Bronchial epithelial cell (primary cell): ENCODE measurements at regions not wholly inside any gene's neighbourhood (a gene's known extent, or its start where the extent isn't known, plus 50 kb on each side); places are given as distances from the start of the nearest gene placed in this dataset.

Experiments used
- DNase-seq: peaks from one replicate; pipeline ENCODE4 v3.0.0-alpha.2; 2010; ENCODE audit warnings: low read depth
- FAIRE-seq: peaks from 2 replicates; lab custom pipeline; 2011; peaks lifted over from hg19 to GRCh38; lab: Jason Lieb, UNC
- H3K27me3 ChIP-seq: 2 replicates; pipeline ENCODE4 v1.5.1; 2011; ENCODE audit warnings: low read length; ENCODE audit not compliant: control insufficient read depth, insufficient read depth
- H3K36me3 ChIP-seq: 2 replicates; pipeline ENCODE4 v1.5.1; 2011; ENCODE audit warnings: low read length; ENCODE audit not compliant: control insufficient read depth, insufficient read depth
- H3K4me3 ChIP-seq: 2 replicates; pipeline ENCODE4 v1.5.1; 2011; ENCODE audit warnings: mild to moderate bottlenecking, low read depth, low read length, control low read depth
- CTCF ChIP-seq: IDR thresholded peaks from 2 replicates; pipeline ENCODE4 v1.5.1; 2011; ENCODE audit warnings: mild to moderate bottlenecking, moderate library complexity, low read length, control low read depth, inconsistent platforms; ENCODE audit not compliant: insufficient read depth, severe bottlenecking

DNA sequence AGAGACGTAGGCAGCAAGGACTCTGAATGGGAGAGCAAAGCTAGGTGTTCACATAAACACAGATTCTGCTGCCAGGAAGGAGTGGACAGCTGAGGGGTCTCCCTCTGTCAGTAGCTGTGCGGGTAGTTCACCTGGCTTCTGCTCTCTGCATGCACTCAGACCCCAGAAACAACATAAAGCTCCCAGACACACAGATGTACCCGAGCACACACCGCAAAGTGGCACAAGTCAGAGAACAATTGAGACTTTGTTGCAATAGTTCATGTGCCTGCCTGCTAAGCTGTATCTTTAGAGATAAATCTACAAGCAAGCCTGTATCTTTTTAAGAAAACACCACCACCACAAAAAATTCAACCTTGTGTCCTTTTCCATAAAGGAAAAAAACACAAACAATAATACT is 420.0 kb upstream of the ST6GAL2 start:
- no peak for FAIRE-seq

GRCh38 chr2:107306881-107307280 is 420.9 kb upstream of the ST6GAL2 start:
- FAIRE-seq (no peak), DNase-seq (no peak)
- TF ChIP-seq CTCF = no peak
- no peak overlapping the region for H3K4me3 ChIP-seq
- no peaks in the 10 kb centered on the region for H3K36me3 ChIP-seq
- no peaks in the 10 kb centered on the region for H3K27me3 ChIP-seq

More for the DNA sequence above, 420.0 kb upstream of the ST6GAL2 start:
- Histone ChIP-seq H3K4me3 (no peak overlapping the region), H3K36me3 (no peaks in the 10 kb centered on the region), H3K27me3 (no peaks in the 10 kb centered on the region)
- TF ChIP-seq CTCF = no peak
- DNase-seq = no peak

DNA sequence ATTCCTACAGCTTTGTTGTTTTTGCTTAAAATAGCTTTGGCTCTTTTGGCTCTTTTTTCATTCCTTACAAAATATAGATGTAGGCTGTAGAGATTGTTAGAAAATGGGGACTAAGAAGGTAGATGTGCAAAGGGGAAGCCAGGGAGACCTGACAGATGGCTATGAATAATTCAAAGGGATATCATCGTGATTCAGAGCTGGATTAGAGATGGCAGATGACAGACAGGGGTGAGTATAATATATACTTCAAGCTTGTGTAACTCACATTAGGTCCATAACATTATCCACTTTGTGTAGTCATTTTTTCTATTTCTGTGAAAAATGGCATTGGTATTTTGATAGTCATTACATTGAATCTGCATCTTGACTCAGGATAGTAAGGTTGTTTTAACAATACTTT is 422.9 kb upstream of the ST6GAL2 start:
- Histone ChIP-seq H3K4me3 (no peak overlapping the region), H3K36me3 (no peaks in the 10 kb centered on the region), H3K27me3 (no peaks in the 10 kb centered on the region)
- FAIRE-seq (no peak), DNase-seq (no peak)
- TF ChIP-seq CTCF = no peak

- no peaks in the 10 kb centered on the region for H3K27me3 ChIP-seq
- DNase-seq = no peak
- H3K4me3 ChIP-seq = no peak overlapping the region
- TF ChIP-seq CTCF = no peak
- no peaks in the 10 kb centered on the region for H3K36me3 ChIP-seq
- no peak for FAIRE-seq
Measured at GRCh38 chr2:107312240-107312639, 426.3 kb upstream of the ST6GAL2 start.

DNA sequence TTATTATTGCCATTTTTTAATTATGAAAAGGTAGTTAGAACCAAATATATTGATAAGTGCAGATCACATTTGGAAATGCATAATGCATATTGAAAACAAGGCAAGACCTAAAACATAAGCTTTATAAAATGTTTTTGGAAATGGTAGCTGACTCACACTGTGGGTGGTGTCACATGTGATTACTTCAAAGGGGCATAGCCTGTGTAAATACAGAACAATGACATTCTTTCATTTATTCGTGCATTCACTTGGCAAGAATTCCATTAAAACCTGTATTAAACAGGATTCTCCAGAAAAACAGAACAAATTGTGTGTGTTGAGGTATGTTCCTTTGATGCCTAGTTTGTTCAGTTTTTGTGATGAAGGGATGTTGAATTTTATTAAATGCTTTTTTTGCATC is 427.3 kb upstream of the ST6GAL2 start:
- Histone ChIP-seq H3K4me3 (no peak overlapping the region), H3K27me3 (no peaks in the 10 kb centered on the region), H3K36me3 (no peaks in the 10 kb centered on the region)
- FAIRE-seq = no peak
- TF ChIP-seq CTCF = no peak
- no peak for DNase-seq

GRCh38 chr2:107320881-107321280 is 434.9 kb upstream of the ST6GAL2 start:
- TF ChIP-seq CTCF = no peak
- FAIRE-seq = no peak
- no peak overlapping the region for H3K4me3 ChIP-seq
- H3K27me3 ChIP-seq = no peaks in the 10 kb centered on the region
- H3K36me3 ChIP-seq = no peaks in the 10 kb centered on the region
- DNase-seq = no peak
